ENCODE measurements at regions not wholly inside any gene's neighbourhood (a gene's known extent, or its start where the extent isn't known, plus 50 kb on each side); places are given as distances from the start of the nearest gene placed in this dataset.

GRCh38 chr3:21117370-21117769 lies 633.6 kb downstream of the ZNF385D start (continued):
- TF ChIP-seq REST (IDR thresholded peaks at IDR 0.05; ENCODE audit: unreplicated experiment) (no peak), NANOG (IDR thresholded peaks at IDR 0.05; ENCODE audit: borderline replicate concordance) (no peak), CTCF (conservative IDR thresholded peaks at IDR 0.05; ENCODE audit: low read depth in 2 of 2) (no peak), STAT1 (IDR thresholded peaks at IDR 0.05; ENCODE audit: unreplicated experiment) (no peak), ETS1 (IDR thresholded peaks at IDR 0.05) (no peak)

GRCh38 chr3:21109056-21109455 lies 642.0 kb downstream of the ZNF385D start:
- no peaks in the 10 kb centered on the region for H3K36me3 Mint-ChIP-seq (ENCODE audit: low read depth)
- no peak for ATAC-seq
- H3K4me3 Mint-ChIP-seq, result no peak overlapping the region
- H3K79me2 ChIP-seq (replicated peaks; ENCODE audit: insufficient read depth), result no peaks in the 10 kb centered on the region
- no peaks in the 10 kb centered on the region for H3F3A ChIP-seq (replicated peaks; ENCODE audit: low read depth)
- H3K4me1 ChIP-seq (ENCODE audit: insufficient read depth), result no peaks in the 10 kb centered on the region
- no peaks in the 10 kb centered on the region for H3K27me3 ChIP-seq (ENCODE audit: insufficient read depth)
- H3K9me3 Mint-ChIP-seq, result no peaks in the 10 kb centered on the region
- peaks cover 2% of the 10 kb centered on the region for H3K27me3 Mint-ChIP-seq (ENCODE audit: insufficient read depth, low read depth, poor library complexity)
- no peaks in the 10 kb centered on the region; the same call in 1 of the 2 replicates for H3K9me2 ChIP-seq (ENCODE audit: insufficient read depth)
- no peak overlapping the region for H3K27ac Mint-ChIP-seq
- H2AFZ ChIP-seq, result peak overlapping the region; percentile 48; the same call in 1 of the 2 replicates
- H3K4me1 Mint-ChIP-seq, result no peaks in the 10 kb centered on the region
- no peak overlapping the region for H3K27ac ChIP-seq (ENCODE audit: low read depth)
- H3K4me3 ChIP-seq, result no peak overlapping the region
- no peak overlapping the region for H3K4me2 ChIP-seq
- H3K36me3 ChIP-seq (ENCODE audit: insufficient read depth), result no peaks in the 10 kb centered on the region
- no peak for DNase-seq (ENCODE audit: low spot score)
- no peaks in the 10 kb centered on the region for H4K20me1 ChIP-seq (replicated peaks; ENCODE audit: insufficient read depth)
- no peak for TF ChIP-seq REST (IDR thresholded peaks at IDR 0.05; ENCODE audit: unreplicated experiment)
- TF ChIP-seq CTCF (conservative IDR thresholded peaks at IDR 0.05; ENCODE audit: low read depth in 2 of 2), result no peak
